ENCODE measurements at regions not wholly inside any gene's neighbourhood (a gene's known extent, or its start where the extent isn't known, plus 50 kb on each side); places are given as distances from the start of the nearest gene placed in this dataset.

GRCh38 chr15:39232512-39232911 is 348.4 kb upstream of the THBS1 start:
- no peak for TF ChIP-seq POLR2AphosphoS5 (IDR thresholded peaks at IDR 0.05; ENCODE audit: insufficient read depth, low read depth, low read length)
- no peak for TF ChIP-seq CTCF (IDR thresholded peaks at IDR 0.05; ENCODE audit: extremely low read depth in 1 of 2, insufficient read depth in 1 of 2, low read depth in 1 of 2, low read length in 2 of 2)
- no peak for TF ChIP-seq MAX (IDR thresholded peaks at IDR 0.05; ENCODE audit: insufficient read depth, insufficient read length)

Data from endothelial cell of umbilical vein (primary cell).